ENCODE measurements at regions not wholly inside any gene's neighbourhood (a gene's known extent, or its start where the extent isn't known, plus 50 kb on each side); places are given as distances from the start of the nearest gene placed in this dataset.

DNA sequence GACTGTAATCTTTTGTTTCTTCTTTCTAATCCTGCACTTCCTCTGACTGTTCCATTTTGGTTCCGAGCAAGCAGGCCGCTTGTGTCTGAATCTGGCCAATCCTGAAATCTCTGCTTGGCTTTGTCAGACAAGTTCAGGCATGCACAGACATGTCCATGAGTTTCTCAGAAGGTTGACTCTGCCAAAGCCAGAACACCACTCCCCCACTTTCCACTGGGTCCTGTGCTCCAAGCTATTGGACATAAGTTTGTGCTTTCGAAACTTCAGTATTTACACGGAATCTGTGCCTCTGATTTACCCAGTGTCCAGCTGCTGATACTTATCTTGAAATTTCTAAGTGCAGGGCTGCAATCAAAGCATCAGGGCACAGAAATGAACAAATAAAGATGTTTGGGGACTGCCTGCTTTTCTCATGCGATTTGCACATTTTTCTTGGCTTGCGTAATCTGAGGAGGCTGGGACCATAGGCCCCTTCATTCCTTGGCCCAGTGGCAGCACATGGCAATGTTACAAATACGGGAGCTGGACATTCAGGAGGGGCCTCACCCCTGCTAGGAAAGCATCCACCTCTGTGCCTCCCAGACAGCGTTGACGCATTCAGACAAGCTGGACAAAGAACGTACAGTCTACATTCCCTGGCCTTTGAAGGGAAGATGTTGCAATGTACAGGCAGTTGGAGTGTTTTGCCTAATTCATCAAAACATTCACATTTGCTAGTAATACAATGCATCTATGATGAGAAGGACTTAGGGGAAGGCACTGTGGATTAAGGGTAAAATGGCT, 209.2 kb upstream of the PAPPA start:
- no peaks in the 10 kb centered on the region for H3K36me3 ChIP-seq (ENCODE audit: low read depth)
- no peaks in the 10 kb centered on the region for H3K9me2 ChIP-seq (ENCODE audit: insufficient read depth)
- no peaks in the 10 kb centered on the region for H4K20me1 ChIP-seq (ENCODE audit: insufficient read depth)
- TF ChIP-seq EZH2phosphoT487 (IDR thresholded peaks at IDR 0.05; ENCODE audit: insufficient read depth, low read depth) (no peak), EZH2 (IDR thresholded peaks at IDR 0.05; ENCODE audit: insufficient read depth, poor library complexity, severe bottlenecking) (no peak)
- peaks cover 60% of the 10 kb centered on the region for H3K4me1 ChIP-seq (ENCODE audit: insufficient read depth)
- 0 out of 2 replicates have a peak overlapping the region, but pooled peaks have one; percentile 4 for H2AFZ ChIP-seq
- peak overlapping the region; percentile 75 for H3K4me2 ChIP-seq (ENCODE audit: unreplicated experiment)
- H3K9me3 ChIP-seq (ENCODE audit: low read depth) = no peaks in the 10 kb centered on the region
- H3K27ac ChIP-seq = peak overlapping the region; percentile 98
- peak overlapping the region; percentile 85 for H3K9ac ChIP-seq
- peak; percentile 97 for DNase-seq
- no peaks in the 10 kb centered on the region for H3K79me2 ChIP-seq (ENCODE audit: insufficient read depth)
- peak overlapping the region; percentile 36 for H3K4me3 ChIP-seq
- no peaks in the 10 kb centered on the region for H3K27me3 ChIP-seq (replicated peaks; ENCODE audit: insufficient read depth)
- in situ Hi-C loops (cut with MboI) = no loop called here
- peaks cover 45% of the 10 kb centered on the region for H3F3A ChIP-seq (ENCODE audit: insufficient read depth)
- WGBS, 2 experiments (ENCODE audit: low coverage in 1 of 2, low lambda C conversion rate in 2 of 2, missing lambda C conversion rate in 2 of 2) = 1% methylated on average over 10 of the region's 10 CpGs

DNA sequence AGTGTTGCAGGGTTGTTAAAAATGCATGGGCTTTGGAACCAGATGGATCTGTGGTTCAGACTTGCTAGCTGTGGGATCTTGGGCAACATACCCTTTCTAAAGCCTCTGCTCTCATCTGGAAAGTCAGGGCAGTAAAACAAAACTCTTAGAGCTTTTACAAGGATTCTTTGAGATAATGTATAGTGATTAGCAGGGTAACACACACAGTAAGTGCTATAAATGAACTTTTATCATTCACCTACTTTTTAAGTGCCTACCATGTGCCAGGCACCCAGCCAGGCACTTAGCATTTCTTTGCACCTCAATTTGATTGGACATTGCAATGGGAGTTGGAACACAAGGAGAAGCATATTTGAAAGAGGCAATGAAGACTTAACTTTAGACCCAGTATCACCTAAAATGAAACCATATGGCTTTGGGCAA, 208.6 kb upstream of the PAPPA start:
- Histone ChIP-seq H3K36me3 (ENCODE audit: low read depth) (no peaks in the 10 kb centered on the region), H3K4me3 (peak overlapping the region; percentile 36), H3K79me2 (ENCODE audit: insufficient read depth) (no peaks in the 10 kb centered on the region), H3F3A (ENCODE audit: insufficient read depth) (peaks cover 38% of the 10 kb centered on the region), H3K27me3 (replicated peaks; ENCODE audit: insufficient read depth) (no peaks in the 10 kb centered on the region), H3K27ac (peak overlapping the region; percentile 98), H3K4me1 (ENCODE audit: insufficient read depth) (peaks cover 54% of the 10 kb centered on the region), H3K9ac (peak overlapping the region; percentile 85), H3K4me2 (ENCODE audit: unreplicated experiment) (peak overlapping the region; percentile 75), H4K20me1 (ENCODE audit: insufficient read depth) (no peaks in the 10 kb centered on the region), H3K9me2 (ENCODE audit: insufficient read depth) (no peaks in the 10 kb centered on the region), H3K9me3 (ENCODE audit: low read depth) (no peaks in the 10 kb centered on the region), H2AFZ (no peak overlapping the region)
- no peak for DNase-seq
- TF ChIP-seq EZH2 (IDR thresholded peaks at IDR 0.05; ENCODE audit: insufficient read depth, poor library complexity, severe bottlenecking) (no peak), EZH2phosphoT487 (IDR thresholded peaks at IDR 0.05; ENCODE audit: insufficient read depth, low read depth) (no peak)
- in situ Hi-C loops (cut with MboI) = no loop called here

DNA sequence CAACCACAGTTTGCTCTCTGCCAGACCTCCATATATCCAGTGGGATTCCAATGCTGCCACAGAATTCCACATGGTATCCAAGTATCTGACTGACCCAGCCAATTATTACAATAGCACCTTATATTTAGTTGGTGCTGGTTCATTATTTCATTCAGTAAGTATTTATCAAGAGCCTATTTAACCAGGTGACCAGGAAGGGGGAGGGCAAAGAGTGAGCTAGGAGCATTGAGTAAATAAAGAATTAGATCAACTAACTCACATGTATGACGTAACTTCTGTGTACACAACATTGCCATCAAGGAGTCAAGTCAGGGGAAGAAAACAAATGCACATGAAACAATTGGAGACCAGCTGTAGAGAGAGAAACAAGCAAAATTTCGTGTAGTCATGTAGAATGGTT, 207.1 kb upstream of the PAPPA start:
- Histone ChIP-seq H3K36me3 (ENCODE audit: low read depth) (no peaks in the 10 kb centered on the region), H3K79me2 (ENCODE audit: insufficient read depth) (no peaks in the 10 kb centered on the region), H3K9ac (no peak overlapping the region), H3K4me3 (no peak overlapping the region), H3K27ac (no peak overlapping the region), H3K9me2 (ENCODE audit: insufficient read depth) (no peaks in the 10 kb centered on the region), H3K4me2 (ENCODE audit: unreplicated experiment) (no peak overlapping the region), H2AFZ (no peak overlapping the region), H3F3A (ENCODE audit: insufficient read depth) (peaks cover 30% of the 10 kb centered on the region), H3K9me3 (ENCODE audit: low read depth) (no peaks in the 10 kb centered on the region), H4K20me1 (ENCODE audit: insufficient read depth) (no peaks in the 10 kb centered on the region), H3K4me1 (ENCODE audit: insufficient read depth) (peaks cover 45% of the 10 kb centered on the region), H3K27me3 (replicated peaks; ENCODE audit: insufficient read depth) (no peaks in the 10 kb centered on the region)
- in situ Hi-C loops (cut with MboI) = no loop called here
- TF ChIP-seq EZH2phosphoT487 (IDR thresholded peaks at IDR 0.05; ENCODE audit: insufficient read depth, low read depth) (no peak), EZH2 (IDR thresholded peaks at IDR 0.05; ENCODE audit: insufficient read depth, poor library complexity, severe bottlenecking) (no peak)
- no peak for DNase-seq
- 92 to 94% methylated on average over 2 of the region's 2 CpGs for WGBS, 2 experiments (ENCODE audit: low coverage in 1 of 2, low lambda C conversion rate in 2 of 2, missing lambda C conversion rate in 2 of 2)

DNA sequence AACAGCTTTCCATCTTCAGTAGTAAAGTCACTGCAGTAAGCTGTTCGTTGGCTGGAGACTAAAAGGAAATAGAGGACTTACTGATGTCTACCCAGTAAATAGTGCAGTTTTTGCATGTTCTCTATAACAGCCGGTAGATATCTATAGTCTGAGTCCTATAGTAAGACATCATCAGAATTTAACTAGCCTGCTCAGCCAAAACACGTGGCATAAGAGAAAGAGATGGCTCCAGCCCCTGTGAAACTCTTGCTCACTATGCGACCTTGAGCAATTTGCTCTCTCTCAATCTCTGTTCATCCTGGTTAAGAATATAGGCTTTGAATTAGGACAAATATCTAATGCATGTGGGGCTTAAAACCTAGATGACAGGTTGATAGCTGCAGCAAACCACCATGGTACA, 201.6 kb upstream of the PAPPA start:
- peaks cover 20% of the 10 kb centered on the region for H3K4me1 ChIP-seq (ENCODE audit: insufficient read depth)
- H3K9ac ChIP-seq = no peak overlapping the region
- H3K4me2 ChIP-seq (ENCODE audit: unreplicated experiment) = no peak overlapping the region
- H3K27ac ChIP-seq = peak overlapping the region; percentile 39; the same call in 1 of the 2 replicates
- H2AFZ ChIP-seq = no peak overlapping the region
- H3K9me2 ChIP-seq (ENCODE audit: insufficient read depth) = no peaks in the 10 kb centered on the region
- H4K20me1 ChIP-seq (ENCODE audit: insufficient read depth) = no peaks in the 10 kb centered on the region
- H3K27me3 ChIP-seq (replicated peaks; ENCODE audit: insufficient read depth) = no peaks in the 10 kb centered on the region
- no peak for DNase-seq
- no peaks in the 10 kb centered on the region for H3K36me3 ChIP-seq (ENCODE audit: low read depth)
- TF ChIP-seq EZH2 (IDR thresholded peaks at IDR 0.05; ENCODE audit: insufficient read depth, poor library complexity, severe bottlenecking) = no peak
- no peak for TF ChIP-seq EZH2phosphoT487 (IDR thresholded peaks at IDR 0.05; ENCODE audit: insufficient read depth, low read depth)
- no peaks in the 10 kb centered on the region for H3K79me2 ChIP-seq (ENCODE audit: insufficient read depth)
- H3F3A ChIP-seq (ENCODE audit: insufficient read depth) = peaks cover 17% of the 10 kb centered on the region
- no peak overlapping the region for H3K4me3 ChIP-seq
- H3K9me3 ChIP-seq (ENCODE audit: low read depth) = no peaks in the 10 kb centered on the region
- 79 to 83% methylated on average over 4 of the region's 4 CpGs for WGBS, 2 experiments (ENCODE audit: low coverage in 1 of 2, low lambda C conversion rate in 2 of 2, missing lambda C conversion rate in 2 of 2)
- in situ Hi-C loops (cut with MboI) = no loop called here
